ENCODE measurements at regions not wholly inside any gene's neighbourhood (a gene's known extent, or its start where the extent isn't known, plus 50 kb on each side); places are given as distances from the start of the nearest gene placed in this dataset.

DNA sequence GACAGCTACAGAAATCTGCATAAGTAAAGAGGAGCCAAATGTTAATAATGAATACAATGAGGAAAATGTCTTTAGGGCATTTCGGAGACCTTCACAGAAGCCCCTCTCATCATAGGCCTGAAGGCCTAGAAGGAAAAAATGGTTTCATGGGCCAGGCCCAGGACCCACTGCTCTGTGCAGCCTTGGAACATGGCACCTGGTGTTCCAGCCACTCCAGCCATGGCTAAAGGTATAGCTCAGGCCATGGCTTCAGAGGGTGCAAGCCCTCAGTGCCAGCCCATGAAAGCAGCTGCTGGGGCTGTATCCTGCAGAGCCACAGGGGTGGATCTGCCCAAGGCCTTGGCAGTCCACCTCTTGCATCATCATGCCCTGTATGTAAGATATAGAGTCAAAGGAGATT lies 261.1 kb downstream of the SNCA start:
- Histone ChIP-seq H3K27me3 (ENCODE audit: control insufficient read depth in 3 of 3, insufficient read depth in 3 of 3, low read depth in 1 of 3, low read length in 3 of 3) (peaks cover 0 to 29% (median 0%) of the 10 kb centered on the region in 3 experiments), H3K14ac (ENCODE audit: low read length) (no peak overlapping the region), H4K91ac (ENCODE audit: low read depth, low read length, poor library complexity) (no peak overlapping the region), H3K36me3 (replicated peaks in 1 of 2; ENCODE audit: control insufficient read depth in 2 of 2, insufficient read depth in 2 of 2, low read length in 2 of 2) (no peaks in the 10 kb centered on the region), H2BK120ac (ENCODE audit: low read depth, low read length) (no peak overlapping the region), H3K4me3 (ENCODE audit: low read length in 2 of 2) (no peak overlapping the region), H3K9ac (ENCODE audit: low read depth, low read length, poor library complexity) (no peak overlapping the region), H4K8ac (ENCODE audit: low read depth, low read length) (no peak overlapping the region), H2AK5ac (ENCODE audit: low read depth, low read length) (no peak overlapping the region), H2BK5ac (ENCODE audit: low read length) (no peak overlapping the region), H3K4ac (ENCODE audit: low read length) (no peak overlapping the region), H3K4me2 (ENCODE audit: insufficient read depth, low read length, poor library complexity, severe bottlenecking) (no peak overlapping the region), H3K9me3 (replicated peaks in 1 of 2; ENCODE audit: control insufficient read depth in 2 of 2, insufficient read depth in 1 of 2, low read depth in 1 of 2, low read length in 2 of 2) (no peaks in the 10 kb centered on the region), H2BK15ac (ENCODE audit: low read length) (no peak overlapping the region), H3K23ac (ENCODE audit: low read depth, low read length, poor library complexity) (no peak overlapping the region), H2AFZ (ENCODE audit: low read length) (no peak overlapping the region), H3K79me1 (ENCODE audit: low read depth, low read length) (no peaks in the 10 kb centered on the region), H3K18ac (ENCODE audit: low read length) (no peak overlapping the region), H3K27ac (replicated peaks; ENCODE audit: low read length) (no peak overlapping the region), H2BK12ac (ENCODE audit: low read length) (no peak overlapping the region), H3K4me1 (ENCODE audit: control insufficient read depth in 2 of 2, insufficient read depth in 1 of 2, low read depth in 1 of 2, low read length in 2 of 2) (peaks cover 0 to 2% of the 10 kb centered on the region in 2 donors)
- DNase-seq (ENCODE audit: low spot score): no peak
- no CpG with 5 or more reads among the region's 1 CpG for WGBS, 2 donors (ENCODE audit: extremely low coverage in 2 of 2, insufficient read length in 2 of 2, insufficient replicate concordance in 1 of 2)

DNA sequence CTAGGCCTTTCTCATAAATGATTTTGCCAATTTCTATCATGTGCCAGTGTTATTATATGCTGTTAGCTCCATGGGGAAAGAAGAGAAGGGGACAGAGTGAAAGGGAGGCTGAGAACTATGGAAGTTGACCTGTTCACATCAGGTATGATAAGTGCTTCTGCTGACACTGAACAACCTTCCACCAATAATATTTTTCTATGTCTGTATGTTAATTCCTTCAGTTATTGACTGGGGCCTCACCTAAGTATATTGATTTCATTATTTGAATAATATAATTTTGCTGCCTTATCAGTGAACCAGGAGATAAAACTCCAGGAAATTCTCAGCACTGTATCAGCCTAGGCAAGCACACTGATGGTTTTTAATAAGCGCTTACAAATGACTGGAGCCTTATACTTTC lies 262.8 kb downstream of the SNCA start:
- Histone ChIP-seq H4K8ac (ENCODE audit: low read depth, low read length) (no peak overlapping the region), H3K9ac (ENCODE audit: low read depth, low read length, poor library complexity) (no peak overlapping the region)

DNA sequence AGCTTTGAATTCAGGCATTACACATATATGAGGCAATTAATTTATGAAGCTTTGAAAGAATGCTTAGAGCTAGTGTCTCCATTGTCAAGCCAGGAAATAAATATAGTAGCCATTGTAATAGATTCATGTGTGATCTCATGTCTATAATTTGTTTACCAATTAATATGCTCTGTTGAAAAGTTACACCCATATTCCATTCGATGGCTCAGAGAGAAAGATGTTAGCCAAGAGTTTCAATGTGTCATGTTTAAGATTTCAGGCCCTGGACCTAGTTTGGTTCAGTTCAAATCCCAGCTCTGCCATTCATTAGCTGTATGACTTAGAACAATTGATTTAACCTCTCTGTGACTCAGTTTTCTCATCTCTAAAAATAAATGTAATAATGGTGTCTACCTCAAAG lies 263.3 kb downstream of the SNCA start:
- Histone ChIP-seq H3K27me3 (ENCODE audit: control insufficient read depth in 3 of 3, insufficient read depth in 3 of 3, low read depth in 1 of 3, low read length in 3 of 3) (peaks cover 0 to 29% (median 0%) of the 10 kb centered on the region in 3 experiments), H2BK15ac (ENCODE audit: low read length) (no peak overlapping the region)

More for the DNA sequence above, 262.8 kb downstream of the SNCA start:
- Histone ChIP-seq H3K18ac (ENCODE audit: low read length) (no peak overlapping the region), H3K23ac (ENCODE audit: low read depth, low read length, poor library complexity) (no peak overlapping the region), H3K4me1 (ENCODE audit: control insufficient read depth in 2 of 2, insufficient read depth in 1 of 2, low read depth in 1 of 2, low read length in 2 of 2) (peaks cover 0 to 2% of the 10 kb centered on the region in 2 donors), H3K36me3 (replicated peaks in 1 of 2; ENCODE audit: control insufficient read depth in 2 of 2, insufficient read depth in 2 of 2, low read length in 2 of 2) (no peaks in the 10 kb centered on the region), H3K27me3 (ENCODE audit: control insufficient read depth in 3 of 3, insufficient read depth in 3 of 3, low read depth in 1 of 3, low read length in 3 of 3) (peaks cover 0 to 29% (median 0%) of the 10 kb centered on the region in 3 experiments), H3K4ac (ENCODE audit: low read length) (no peak overlapping the region), H3K27ac (replicated peaks; ENCODE audit: low read length) (no peak overlapping the region), H3K14ac (ENCODE audit: low read length) (no peak overlapping the region), H3K9me3 (replicated peaks in 1 of 2; ENCODE audit: control insufficient read depth in 2 of 2, insufficient read depth in 1 of 2, low read depth in 1 of 2, low read length in 2 of 2) (no peaks in the 10 kb centered on the region), H2BK5ac (ENCODE audit: low read length) (no peak overlapping the region), H2AFZ (ENCODE audit: low read length) (no peak overlapping the region), H2BK15ac (ENCODE audit: low read length) (no peak overlapping the region), H3K79me1 (ENCODE audit: low read depth, low read length) (no peaks in the 10 kb centered on the region), H2AK5ac (ENCODE audit: low read depth, low read length) (no peak overlapping the region), H2BK12ac (ENCODE audit: low read length) (no peak overlapping the region), H2BK120ac (ENCODE audit: low read depth, low read length) (no peak overlapping the region), H4K91ac (ENCODE audit: low read depth, low read length, poor library complexity) (no peak overlapping the region), H3K4me3 (ENCODE audit: low read length in 2 of 2) (no peak overlapping the region), H3K4me2 (ENCODE audit: insufficient read depth, low read length, poor library complexity, severe bottlenecking) (no peak overlapping the region)
- WGBS, 2 donors (ENCODE audit: extremely low coverage in 2 of 2, insufficient read length in 2 of 2, insufficient replicate concordance in 1 of 2): no CpG with 5 or more reads among the region's 1 CpG
- DNase-seq (ENCODE audit: low spot score): no peak

DNA sequence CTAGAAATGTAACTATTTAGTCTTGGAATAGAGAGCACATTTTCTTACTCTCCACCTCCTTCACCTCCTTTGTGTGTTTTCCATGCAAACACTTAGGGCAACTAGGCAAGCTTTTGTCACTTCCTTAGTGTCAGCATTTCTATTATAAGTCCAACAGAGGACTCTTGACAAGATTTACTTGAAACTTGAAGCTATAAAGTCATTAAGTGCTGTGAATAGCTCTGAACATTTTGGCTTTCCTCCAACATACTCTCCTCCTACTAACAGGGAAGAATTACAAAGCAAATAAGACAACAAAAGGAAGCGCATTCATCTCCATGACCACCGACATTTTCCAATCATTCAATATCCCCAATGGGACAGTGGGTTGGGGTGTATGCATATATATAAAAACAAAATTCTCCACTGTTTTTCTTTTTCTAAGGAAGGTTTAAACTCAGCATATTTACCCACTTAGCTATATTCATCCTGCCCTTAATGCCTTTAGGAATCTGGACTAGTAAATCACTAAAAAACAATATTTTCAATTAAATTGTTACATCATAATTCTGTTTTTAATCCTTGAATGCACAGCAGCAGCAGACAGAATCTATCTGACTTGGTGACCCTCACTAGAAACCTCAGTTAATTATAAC lies 264.6 kb downstream of the SNCA start:
- no peak overlapping the region for H2BK12ac ChIP-seq (ENCODE audit: low read length)
- H3K4ac ChIP-seq (ENCODE audit: low read length): no peak overlapping the region
- no peaks in the 10 kb centered on the region for H3K36me3 ChIP-seq (replicated peaks in 1 of 2; ENCODE audit: control insufficient read depth in 2 of 2, insufficient read depth in 2 of 2, low read length in 2 of 2)
- no peaks in the 10 kb centered on the region for H3K9me3 ChIP-seq (replicated peaks in 1 of 2; ENCODE audit: control insufficient read depth in 2 of 2, insufficient read depth in 1 of 2, low read depth in 1 of 2, low read length in 2 of 2)
- H3K14ac ChIP-seq (ENCODE audit: low read length): no peak overlapping the region
- no peak overlapping the region for H2AK5ac ChIP-seq (ENCODE audit: low read depth, low read length)
- no peaks in the 10 kb centered on the region for H3K79me1 ChIP-seq (ENCODE audit: low read depth, low read length)
- H2AFZ ChIP-seq (ENCODE audit: low read length): no peak overlapping the region
- H4K8ac ChIP-seq (ENCODE audit: low read depth, low read length): no peak overlapping the region
- peaks cover 0 to 29% (median 0%) of the 10 kb centered on the region in 3 experiments for H3K27me3 ChIP-seq (ENCODE audit: control insufficient read depth in 3 of 3, insufficient read depth in 3 of 3, low read depth in 1 of 3, low read length in 3 of 3)
- no peak overlapping the region for H3K23ac ChIP-seq (ENCODE audit: low read depth, low read length, poor library complexity)
- H3K4me1 ChIP-seq (ENCODE audit: control insufficient read depth in 2 of 2, insufficient read depth in 1 of 2, low read depth in 1 of 2, low read length in 2 of 2): peaks cover 0 to 2% of the 10 kb centered on the region in 2 donors
- no peak overlapping the region for H3K4me3 ChIP-seq (ENCODE audit: low read length in 2 of 2)
- no peak overlapping the region for H3K4me2 ChIP-seq (ENCODE audit: insufficient read depth, low read length, poor library complexity, severe bottlenecking)
- WGBS, 2 donors (ENCODE audit: extremely low coverage in 2 of 2, insufficient read length in 2 of 2, insufficient replicate concordance in 1 of 2): no CpG with 5 or more reads among the region's 2 CpGs
- no peak overlapping the region for H3K18ac ChIP-seq (ENCODE audit: low read length)
- H3K9ac ChIP-seq (ENCODE audit: low read depth, low read length, poor library complexity): no peak overlapping the region
- no peak overlapping the region for H4K91ac ChIP-seq (ENCODE audit: low read depth, low read length, poor library complexity)
- DNase-seq (ENCODE audit: low spot score): no peak
- H2BK120ac ChIP-seq (ENCODE audit: low read depth, low read length): no peak overlapping the region
- H2BK15ac ChIP-seq (ENCODE audit: low read length): no peak overlapping the region
- H3K27ac ChIP-seq (replicated peaks; ENCODE audit: low read length): no peak overlapping the region
- no peak overlapping the region for H2BK5ac ChIP-seq (ENCODE audit: low read length)

More for the DNA sequence above, 263.3 kb downstream of the SNCA start:
- Histone ChIP-seq H3K18ac (ENCODE audit: low read length) (no peak overlapping the region), H3K79me1 (ENCODE audit: low read depth, low read length) (no peaks in the 10 kb centered on the region), H3K9me3 (replicated peaks in 1 of 2; ENCODE audit: control insufficient read depth in 2 of 2, insufficient read depth in 1 of 2, low read depth in 1 of 2, low read length in 2 of 2) (no peaks in the 10 kb centered on the region), H2AK5ac (ENCODE audit: low read depth, low read length) (no peak overlapping the region), H3K4ac (ENCODE audit: low read length) (no peak overlapping the region), H3K14ac (ENCODE audit: low read length) (no peak overlapping the region), H2BK12ac (ENCODE audit: low read length) (no peak overlapping the region), H3K4me3 (ENCODE audit: low read length in 2 of 2) (no peak overlapping the region), H3K4me2 (ENCODE audit: insufficient read depth, low read length, poor library complexity, severe bottlenecking) (no peak overlapping the region), H4K91ac (ENCODE audit: low read depth, low read length, poor library complexity) (no peak overlapping the region), H3K23ac (ENCODE audit: low read depth, low read length, poor library complexity) (no peak overlapping the region), H3K27ac (replicated peaks; ENCODE audit: low read length) (no peak overlapping the region), H3K4me1 (ENCODE audit: control insufficient read depth in 2 of 2, insufficient read depth in 1 of 2, low read depth in 1 of 2, low read length in 2 of 2) (peaks cover 0 to 2% of the 10 kb centered on the region in 2 donors), H2BK120ac (ENCODE audit: low read depth, low read length) (no peak overlapping the region), H3K9ac (ENCODE audit: low read depth, low read length, poor library complexity) (no peak overlapping the region), H4K8ac (ENCODE audit: low read depth, low read length) (no peak overlapping the region), H2AFZ (ENCODE audit: low read length) (no peak overlapping the region), H3K36me3 (replicated peaks in 1 of 2; ENCODE audit: control insufficient read depth in 2 of 2, insufficient read depth in 2 of 2, low read length in 2 of 2) (no peaks in the 10 kb centered on the region), H2BK5ac (ENCODE audit: low read length) (no peak overlapping the region)
- WGBS, 2 donors (ENCODE audit: extremely low coverage in 2 of 2, insufficient read length in 2 of 2, insufficient replicate concordance in 1 of 2): no CpG with 5 or more reads among the region's 1 CpG
- no peak for DNase-seq (ENCODE audit: low spot score)

Data from neuronal stem cell (in vitro differentiated cells).